Trophoblast cell (in vitro differentiated cells and primary cell): ENCODE measurements at regions not wholly inside any gene's neighbourhood (a gene's known extent, or its start where the extent isn't known, plus 50 kb on each side); places are given as distances from the start of the nearest gene placed in this dataset.

Source experiments
- DNase-seq, 2 donors: peaks; one replicate each; pipeline ENCODE4 v3.0.0-alpha.2; 2016
- H2AFZ ChIP-seq: 2 replicates; pipeline ENCODE4 v1.6.1; 2013; ENCODE audit warnings: low read length, moderate library complexity, mild to moderate bottlenecking; ENCODE audit not compliant: insufficient read depth, poor library complexity
- H2AK5ac ChIP-seq: 2 replicates; pipeline ENCODE4 v1.6.1; 2013; ENCODE audit warnings: mild to moderate bottlenecking, low read length
- H2BK120ac ChIP-seq: 2 replicates; pipeline ENCODE4 v1.6.1; 2013; ENCODE audit warnings: low read length, mild to moderate bottlenecking, moderate library complexity; ENCODE audit not compliant: insufficient read depth, poor library complexity
- H2BK12ac ChIP-seq: 2 replicates; pipeline ENCODE4 v1.6.1; 2013; ENCODE audit warnings: mild to moderate bottlenecking, low read length, moderate library complexity
- H2BK5ac ChIP-seq: 2 replicates; pipeline ENCODE4 v1.6.1; 2013; ENCODE audit warnings: low read length, low read depth, moderate library complexity, mild to moderate bottlenecking; ENCODE audit not compliant: poor library complexity
- H3K14ac ChIP-seq: 2 replicates; pipeline ENCODE4 v1.6.1; 2013; ENCODE audit warnings: mild to moderate bottlenecking, low read length
- H3K18ac ChIP-seq: 2 replicates; pipeline ENCODE4 v1.6.1; 2013; ENCODE audit warnings: mild to moderate bottlenecking, low read length
- H3K23ac ChIP-seq: 2 replicates; pipeline ENCODE4 v1.6.1; 2013; ENCODE audit warnings: low read length
- H3K27ac ChIP-seq: 2 replicates; pipeline ENCODE4 v1.5.1; 2013; ENCODE audit warnings: low read depth, mild to moderate bottlenecking, inconsistent platforms, low read length, moderate library complexity
- H3K27me3 ChIP-seq: 2 replicates; pipeline ENCODE4 v1.6.1; 2013; ENCODE audit warnings: inconsistent platforms, mild to moderate bottlenecking, low read length, moderate library complexity; ENCODE audit not compliant: insufficient read depth
- H3K36me3 ChIP-seq, 2 experiments: 1 replicate in 1 of 2; 2 replicates in 1 of 2; pipeline ENCODE4 v1.6.1; 2013; ENCODE audit warnings: low read length in 2 of 2, mild to moderate bottlenecking in 2 of 2, moderate library complexity in 1 of 2; ENCODE audit not compliant: insufficient read depth in 2 of 2, control insufficient read depth in 1 of 2
- H3K4ac ChIP-seq: 2 replicates; pipeline ENCODE4 v1.6.1; 2013; ENCODE audit warnings: low read depth, mild to moderate bottlenecking, low read length, moderate library complexity
- H3K4me1 ChIP-seq, 2 experiments: 1 replicate in 1 of 2; 2 replicates in 1 of 2; pipeline ENCODE4 v1.6.1; 2013; ENCODE audit warnings: low read length in 2 of 2, mild to moderate bottlenecking in 2 of 2, moderate library complexity in 1 of 2; ENCODE audit not compliant: insufficient read depth in 2 of 2, control insufficient read depth in 1 of 2
- H3K4me2 ChIP-seq: 2 replicates; pipeline ENCODE4 v1.6.1; 2013; ENCODE audit warnings: inconsistent platforms, mild to moderate bottlenecking, low read length, moderate library complexity
- H3K4me3 ChIP-seq: 2 replicates; pipeline ENCODE4 v1.5.1; 2013; ENCODE audit warnings: mild to moderate bottlenecking, low read depth, low read length, inconsistent platforms
- H3K79me1 ChIP-seq: one replicate; pipeline ENCODE4 v1.6.1; 2013; ENCODE audit warnings: low read length
- H3K79me2 ChIP-seq: 2 replicates; pipeline ENCODE4 v1.6.1; 2013; ENCODE audit warnings: low read length, mild to moderate bottlenecking; ENCODE audit not compliant: control insufficient read depth, insufficient read depth, poor library complexity
- H3K9ac ChIP-seq: 2 replicates; pipeline ENCODE4 v1.6.1; 2013; ENCODE audit warnings: mild to moderate bottlenecking, low read length
- H3K9me3 ChIP-seq: 2 replicates; pipeline ENCODE4 v1.6.1; 2013; ENCODE audit warnings: low read depth, mild to moderate bottlenecking, control low read depth, inconsistent platforms, low read length; ENCODE audit not compliant: insufficient read depth
- H4K12ac ChIP-seq: 2 replicates; pipeline ENCODE4 v1.6.1; 2013; ENCODE audit warnings: low read depth, mild to moderate bottlenecking, low read length, moderate library complexity
- H4K8ac ChIP-seq: 2 replicates; pipeline ENCODE4 v1.6.1; 2013; ENCODE audit warnings: low read depth, mild to moderate bottlenecking, low read length, moderate library complexity
- H4K91ac ChIP-seq: one replicate; pipeline ENCODE4 v1.6.1; 2013; ENCODE audit warnings: low read depth, mild to moderate bottlenecking, low read length, moderate library complexity
- WGBS: extraction: QIAGEN DNeasy Blood & Tissue Kit; methylation state at CpG from one replicate; pipeline ENCODE4 v1.1.7; 2013; ENCODE audit warnings: missing lambda C conversion rate; ENCODE audit not compliant: insufficient read length, insufficient coverage; ENCODE audit errors: extremely low coverage; 5-methylcytosine and 5-hydroxymethylcytosine counted together

DNA sequence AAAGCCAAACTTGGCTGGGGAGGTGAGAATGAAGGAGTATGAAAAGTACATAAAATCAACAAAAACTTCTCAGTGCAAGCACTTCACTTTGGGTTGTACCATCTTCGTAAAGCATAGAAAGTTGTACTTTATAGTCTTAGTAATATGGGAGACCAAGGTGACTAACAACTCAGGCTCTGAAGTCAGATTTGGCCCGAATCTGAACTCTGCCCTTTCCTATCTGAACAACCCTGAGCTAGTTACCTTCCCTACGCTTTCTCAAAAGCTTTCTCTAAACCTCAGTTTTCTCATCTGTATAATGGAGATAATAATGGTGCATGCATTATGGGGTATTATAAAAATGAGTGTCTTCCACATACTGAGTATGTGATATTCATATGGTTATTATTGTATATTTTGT lies 285.4 kb upstream of the UMPS start:
- H3K9me3 ChIP-seq, result peaks cover 1% of the 10 kb centered on the region
- no CpG with 5 or more reads among the region's 3 CpGs for WGBS
- H2AK5ac ChIP-seq, result no peak overlapping the region
- no peak overlapping the region for H3K18ac ChIP-seq
- H2BK120ac ChIP-seq, result no peak overlapping the region
- H2BK12ac ChIP-seq, result no peak overlapping the region
- H2BK5ac ChIP-seq, result no peak overlapping the region
- H3K23ac ChIP-seq, result no peak overlapping the region
- H3K9ac ChIP-seq, result no peak overlapping the region
- H3K14ac ChIP-seq, result no peak overlapping the region
- DNase-seq, result no peak
- H3K79me1 ChIP-seq, result no peaks in the 10 kb centered on the region
- no peaks in the 10 kb centered on the region for H3K4me1 ChIP-seq
- H4K12ac ChIP-seq, result no peak overlapping the region
- H4K91ac ChIP-seq, result no peak overlapping the region
- no peak overlapping the region for H2AFZ ChIP-seq
- H4K8ac ChIP-seq, result no peak overlapping the region
- H3K4me2 ChIP-seq, result no peak overlapping the region
- H3K36me3 ChIP-seq, result peaks cover 2 to 15% of the 10 kb centered on the region in 2 experiments
- no peak overlapping the region for H3K4me3 ChIP-seq
- no peak overlapping the region for H3K4ac ChIP-seq
- no peaks in the 10 kb centered on the region for H3K79me2 ChIP-seq
- no peaks in the 10 kb centered on the region for H3K27me3 ChIP-seq
- no peak overlapping the region for H3K27ac ChIP-seq

DNA sequence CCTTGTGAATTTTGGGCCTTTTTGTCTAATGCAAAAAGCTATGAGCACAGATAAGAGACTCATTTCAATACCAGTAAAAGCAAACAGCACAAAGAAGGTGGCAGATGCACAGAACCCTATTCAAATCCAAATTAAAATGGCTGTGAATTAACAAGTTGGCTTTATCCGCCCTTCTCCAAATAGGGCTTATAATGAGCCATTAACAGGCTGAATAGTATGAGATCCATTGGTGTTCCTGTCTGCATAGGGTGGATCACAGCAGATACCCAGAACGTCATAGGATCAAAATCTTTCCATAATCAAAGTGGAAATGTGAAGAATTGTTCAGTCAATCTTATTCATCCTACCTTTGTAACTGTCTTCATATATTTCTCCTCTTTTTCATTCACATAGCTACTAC lies 282.4 kb upstream of the UMPS start:
- no peak overlapping the region for H3K4me2 ChIP-seq
- no peak overlapping the region for H3K9ac ChIP-seq
- no peak overlapping the region for H3K23ac ChIP-seq
- no CpG with 5 or more reads among the region's 2 CpGs for WGBS
- no peak overlapping the region for H3K14ac ChIP-seq
- H3K27me3 ChIP-seq, result no peaks in the 10 kb centered on the region
- no peak overlapping the region for H4K8ac ChIP-seq
- H3K36me3 ChIP-seq, result peaks cover 2 to 15% of the 10 kb centered on the region in 2 experiments
- H3K4me1 ChIP-seq, result no peaks in the 10 kb centered on the region
- H3K79me1 ChIP-seq, result no peaks in the 10 kb centered on the region
- no peak overlapping the region for H3K4ac ChIP-seq
- no peak overlapping the region for H4K12ac ChIP-seq
- peaks cover 1% of the 10 kb centered on the region for H3K9me3 ChIP-seq
- H3K18ac ChIP-seq, result no peak overlapping the region
- H4K91ac ChIP-seq, result no peak overlapping the region
- H2AK5ac ChIP-seq, result no peak overlapping the region
- H2BK12ac ChIP-seq, result no peak overlapping the region
- no peak for DNase-seq
- H3K27ac ChIP-seq, result no peak overlapping the region
- H2BK120ac ChIP-seq, result no peak overlapping the region
- H3K4me3 ChIP-seq, result no peak overlapping the region
- H2BK5ac ChIP-seq, result no peak overlapping the region
- H2AFZ ChIP-seq, result no peak overlapping the region
- H3K79me2 ChIP-seq, result no peaks in the 10 kb centered on the region

DNA sequence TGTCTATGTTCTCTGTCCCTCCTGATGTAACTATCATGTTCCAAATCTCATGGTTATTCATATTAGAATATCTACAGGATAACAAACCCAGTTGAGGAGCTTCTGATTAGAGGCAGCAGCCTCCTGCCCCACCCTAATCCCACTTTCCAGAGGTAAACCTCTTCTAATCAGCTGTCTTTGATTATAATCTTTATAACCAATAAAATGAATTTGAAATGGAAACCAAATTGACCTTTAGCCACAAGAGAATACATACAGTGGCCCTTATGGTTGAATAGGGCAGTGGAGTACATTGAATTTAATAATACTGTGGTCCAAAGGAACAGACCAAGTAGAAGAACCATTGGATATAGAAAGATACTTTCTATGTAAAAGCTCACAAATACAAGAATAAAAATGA lies 281.3 kb upstream of the UMPS start:
- no peak overlapping the region for H3K4me3 ChIP-seq
- H2AK5ac ChIP-seq, result no peak overlapping the region
- no peaks in the 10 kb centered on the region for H3K9me3 ChIP-seq
- no peak overlapping the region for H4K12ac ChIP-seq
- H3K79me2 ChIP-seq, result no peaks in the 10 kb centered on the region
- no peaks in the 10 kb centered on the region for H3K79me1 ChIP-seq
- no peak overlapping the region for H3K9ac ChIP-seq
- no peak for DNase-seq
- no peak overlapping the region for H3K23ac ChIP-seq
- H3K27ac ChIP-seq, result no peak overlapping the region
- no peak overlapping the region for H3K14ac ChIP-seq
- no peak overlapping the region for H2BK5ac ChIP-seq
- H4K91ac ChIP-seq, result no peak overlapping the region
- no peak overlapping the region for H2BK12ac ChIP-seq
- no peaks in the 10 kb centered on the region for H3K27me3 ChIP-seq
- H3K18ac ChIP-seq, result no peak overlapping the region
- H2AFZ ChIP-seq, result no peak overlapping the region
- H4K8ac ChIP-seq, result no peak overlapping the region
- no peak overlapping the region for H3K4ac ChIP-seq
- no peak overlapping the region for H3K4me2 ChIP-seq
- no peak overlapping the region for H2BK120ac ChIP-seq
- no peaks in the 10 kb centered on the region for H3K4me1 ChIP-seq
- peaks cover 1 to 10% of the 10 kb centered on the region in 2 experiments for H3K36me3 ChIP-seq

DNA sequence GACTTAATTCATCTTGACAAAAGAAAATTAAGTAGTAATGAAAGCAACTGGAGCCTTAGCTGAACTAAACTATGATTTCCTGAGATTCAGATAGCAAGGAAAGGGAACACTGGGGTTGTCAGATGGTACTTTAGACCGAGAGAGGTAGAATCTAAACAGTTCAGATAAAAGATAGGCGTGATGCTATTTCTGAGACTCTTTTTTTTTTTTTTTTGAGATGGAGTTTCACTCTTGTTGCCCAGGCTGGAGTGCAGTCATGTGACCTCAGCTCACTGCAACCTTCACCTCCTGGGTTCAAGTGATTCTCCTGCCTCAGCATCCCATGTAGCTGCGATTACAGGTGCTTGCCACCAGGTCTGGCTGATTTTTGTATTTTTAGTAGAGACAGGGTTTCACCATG lies 279.9 kb upstream of the UMPS start:
- no peaks in the 10 kb centered on the region for H3K4me1 ChIP-seq
- H3K9me3 ChIP-seq, result no peaks in the 10 kb centered on the region
- no peak overlapping the region for H3K4me2 ChIP-seq
- no peaks in the 10 kb centered on the region for H3K79me1 ChIP-seq
- H3K18ac ChIP-seq, result no peak overlapping the region
- no peaks in the 10 kb centered on the region for H3K27me3 ChIP-seq
- H2BK5ac ChIP-seq, result no peak overlapping the region
- no peak overlapping the region for H3K4me3 ChIP-seq
- no peak overlapping the region for H2AFZ ChIP-seq
- no peak overlapping the region for H2AK5ac ChIP-seq
- WGBS, result no CpG with 5 or more reads among the region's 3 CpGs
- H4K8ac ChIP-seq, result no peak overlapping the region
- H3K23ac ChIP-seq, result no peak overlapping the region
- H4K91ac ChIP-seq, result no peak overlapping the region
- no peak overlapping the region for H3K4ac ChIP-seq
- no peak overlapping the region for H4K12ac ChIP-seq
- no peak overlapping the region for H2BK12ac ChIP-seq
- DNase-seq, result no peak
- H3K9ac ChIP-seq, result no peak overlapping the region
- no peak overlapping the region for H3K14ac ChIP-seq
- H3K36me3 ChIP-seq, result peaks cover 0 to 10% of the 10 kb centered on the region in 2 experiments
- no peak overlapping the region for H2BK120ac ChIP-seq
- H3K79me2 ChIP-seq, result no peaks in the 10 kb centered on the region
- H3K27ac ChIP-seq, result no peak overlapping the region
